MM.1S (cell line): ENCODE measurements at regions not wholly inside any gene's neighbourhood (a gene's known extent, or its start where the extent isn't known, plus 50 kb on each side); places are given as distances from the start of the nearest gene placed in this dataset.

Source experiments
- EZH2 ChIP-seq: fragments of 300-600 bp; sonication (generic); optimal IDR thresholded peaks from 2 replicates; pipeline ENCODE3; 2017; ENCODE audit warnings: low read depth, mild to moderate bottlenecking, antibody characterized with exemption, low read length, mixed read lengths
- EZH2phosphoT487 ChIP-seq: fragments of 300-600 bp; sonication (generic); IDR thresholded peaks from 2 replicates; pipeline ENCODE4 v1.6.1; 2018; ENCODE audit warnings: antibody characterized with exemption, low read length
- TF ChIP-seq, protein P1 (sequence below): fragments of 300-600 bp; sonication (generic); IDR thresholded peaks from 2 replicates; pipeline ENCODE4 v1.5.1; 2016; ENCODE audit warnings: antibody characterized with exemption, low read length, mixed read lengths

GRCh38 chrX:133475953-133476352 is 60.7 kb upstream of the GPC4 start:
- TF ChIP-seq EZH2phosphoT487 = no peak
- TF ChIP-seq, protein P1, sequence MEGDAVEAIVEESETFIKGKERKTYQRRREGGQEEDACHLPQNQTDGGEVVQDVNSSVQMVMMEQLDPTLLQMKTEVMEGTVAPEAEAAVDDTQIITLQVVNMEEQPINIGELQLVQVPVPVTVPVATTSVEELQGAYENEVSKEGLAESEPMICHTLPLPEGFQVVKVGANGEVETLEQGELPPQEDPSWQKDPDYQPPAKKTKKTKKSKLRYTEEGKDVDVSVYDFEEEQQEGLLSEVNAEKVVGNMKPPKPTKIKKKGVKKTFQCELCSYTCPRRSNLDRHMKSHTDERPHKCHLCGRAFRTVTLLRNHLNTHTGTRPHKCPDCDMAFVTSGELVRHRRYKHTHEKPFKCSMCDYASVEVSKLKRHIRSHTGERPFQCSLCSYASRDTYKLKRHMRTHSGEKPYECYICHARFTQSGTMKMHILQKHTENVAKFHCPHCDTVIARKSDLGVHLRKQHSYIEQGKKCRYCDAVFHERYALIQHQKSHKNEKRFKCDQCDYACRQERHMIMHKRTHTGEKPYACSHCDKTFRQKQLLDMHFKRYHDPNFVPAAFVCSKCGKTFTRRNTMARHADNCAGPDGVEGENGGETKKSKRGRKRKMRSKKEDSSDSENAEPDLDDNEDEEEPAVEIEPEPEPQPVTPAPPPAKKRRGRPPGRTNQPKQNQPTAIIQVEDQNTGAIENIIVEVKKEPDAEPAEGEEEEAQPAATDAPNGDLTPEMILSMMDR = no peak
- TF ChIP-seq EZH2 = no peak
